ENCODE measurements at regions not wholly inside any gene's neighbourhood (a gene's known extent, or its start where the extent isn't known, plus 50 kb on each side); places are given as distances from the start of the nearest gene placed in this dataset.

DNA sequence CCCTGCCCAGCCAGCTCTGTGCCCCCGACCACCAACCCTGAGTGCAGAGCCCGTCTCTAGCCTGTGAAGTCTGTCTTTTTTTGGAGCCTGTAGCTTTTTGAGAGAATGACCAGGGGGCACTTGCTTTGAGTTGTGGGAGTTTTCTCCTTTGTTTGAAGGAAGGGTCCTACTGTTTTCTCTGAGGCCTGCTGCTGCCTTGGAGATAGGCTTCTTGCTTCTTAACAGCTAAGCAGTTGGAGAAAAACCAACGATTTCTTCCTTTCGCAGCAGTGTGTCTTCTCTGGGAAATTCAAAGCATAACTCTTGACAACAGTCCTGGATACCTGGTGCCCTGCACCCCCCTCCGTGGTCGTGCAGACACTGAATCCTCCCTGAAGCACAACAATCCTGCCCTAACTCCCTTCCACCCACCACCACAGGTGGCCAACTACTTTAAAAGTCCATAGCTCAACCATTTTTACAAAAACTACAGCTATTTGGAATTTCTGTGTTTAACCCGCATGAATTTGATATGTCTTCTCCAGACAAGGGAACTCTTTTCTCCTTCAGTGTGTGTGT, 61.0 kb downstream of the FAM50B start:
- TF ChIP-seq, protein P1, sequence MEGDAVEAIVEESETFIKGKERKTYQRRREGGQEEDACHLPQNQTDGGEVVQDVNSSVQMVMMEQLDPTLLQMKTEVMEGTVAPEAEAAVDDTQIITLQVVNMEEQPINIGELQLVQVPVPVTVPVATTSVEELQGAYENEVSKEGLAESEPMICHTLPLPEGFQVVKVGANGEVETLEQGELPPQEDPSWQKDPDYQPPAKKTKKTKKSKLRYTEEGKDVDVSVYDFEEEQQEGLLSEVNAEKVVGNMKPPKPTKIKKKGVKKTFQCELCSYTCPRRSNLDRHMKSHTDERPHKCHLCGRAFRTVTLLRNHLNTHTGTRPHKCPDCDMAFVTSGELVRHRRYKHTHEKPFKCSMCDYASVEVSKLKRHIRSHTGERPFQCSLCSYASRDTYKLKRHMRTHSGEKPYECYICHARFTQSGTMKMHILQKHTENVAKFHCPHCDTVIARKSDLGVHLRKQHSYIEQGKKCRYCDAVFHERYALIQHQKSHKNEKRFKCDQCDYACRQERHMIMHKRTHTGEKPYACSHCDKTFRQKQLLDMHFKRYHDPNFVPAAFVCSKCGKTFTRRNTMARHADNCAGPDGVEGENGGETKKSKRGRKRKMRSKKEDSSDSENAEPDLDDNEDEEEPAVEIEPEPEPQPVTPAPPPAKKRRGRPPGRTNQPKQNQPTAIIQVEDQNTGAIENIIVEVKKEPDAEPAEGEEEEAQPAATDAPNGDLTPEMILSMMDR (IDR thresholded peaks at IDR 0.05) = no peak
- no peak for TF ChIP-seq POLR2A (IDR thresholded peaks at IDR 0.05)
